ENCODE measurements at regions not wholly inside any gene's neighbourhood (a gene's known extent, or its start where the extent isn't known, plus 50 kb on each side); places are given as distances from the start of the nearest gene placed in this dataset.

- Mint-ChIP-seq H3K27ac (no peak overlapping the region), H3K9me3 (no peaks in the 10 kb centered on the region), H3K27me3 (ENCODE audit: low read depth, poor library complexity) (no peaks in the 10 kb centered on the region), H3K4me3 (no peak overlapping the region), H3K4me1 (peaks cover 7% of the 10 kb centered on the region), H3K36me3 (ENCODE audit: low read depth) (no peaks in the 10 kb centered on the region)
- no peak for TF ChIP-seq CTCF (IDR thresholded peaks at IDR 0.05)
- no peak for DNase-seq
These were observed 1240.8 kb downstream of the SLC16A7 start for GRCh38 chr12:60836651-60837050.

GRCh38 chr12:60842181-60842580 lies 1246.4 kb downstream of the SLC16A7 start:
- H3K9me3 Mint-ChIP-seq: no peaks in the 10 kb centered on the region
- no peaks in the 10 kb centered on the region for H3K36me3 Mint-ChIP-seq (ENCODE audit: low read depth)
- DNase-seq: no peak
- no peak overlapping the region for H3K4me3 Mint-ChIP-seq
- no peaks in the 10 kb centered on the region for H3K27me3 Mint-ChIP-seq (ENCODE audit: low read depth, poor library complexity)
- no peaks in the 10 kb centered on the region for H3K4me1 Mint-ChIP-seq
- no peak for TF ChIP-seq CTCF (IDR thresholded peaks at IDR 0.05)
- H3K27ac Mint-ChIP-seq: no peak overlapping the region

- H3K36me3 Mint-ChIP-seq (ENCODE audit: low read depth): no peaks in the 10 kb centered on the region
- TF ChIP-seq CTCF (IDR thresholded peaks at IDR 0.05): no peak
- no peak overlapping the region for H3K4me3 Mint-ChIP-seq
- H3K27ac Mint-ChIP-seq: no peak overlapping the region
- no peaks in the 10 kb centered on the region for H3K27me3 Mint-ChIP-seq (ENCODE audit: low read depth, poor library complexity)
- no peaks in the 10 kb centered on the region for H3K9me3 Mint-ChIP-seq
- no peak for DNase-seq
- no peaks in the 10 kb centered on the region for H3K4me1 Mint-ChIP-seq
These were observed 1248.3 kb downstream of the SLC16A7 start for GRCh38 chr12:60844101-60844500.

- Mint-ChIP-seq H3K27me3 (ENCODE audit: low read depth, poor library complexity) (no peaks in the 10 kb centered on the region), H3K27ac (no peak overlapping the region), H3K4me3 (no peak overlapping the region), H3K9me3 (no peaks in the 10 kb centered on the region), H3K4me1 (no peaks in the 10 kb centered on the region), H3K36me3 (ENCODE audit: low read depth) (no peaks in the 10 kb centered on the region)
- no peak for TF ChIP-seq CTCF (IDR thresholded peaks at IDR 0.05)
- no peak for DNase-seq
These were observed 1249.0 kb downstream of the SLC16A7 start for GRCh38 chr12:60844875-60845274.

GRCh38 chr12:60845696-60846095 lies 1249.9 kb downstream of the SLC16A7 start:
- Mint-ChIP-seq H3K36me3 (ENCODE audit: low read depth) (no peaks in the 10 kb centered on the region), H3K4me3 (no peak overlapping the region), H3K4me1 (no peaks in the 10 kb centered on the region), H3K27me3 (ENCODE audit: low read depth, poor library complexity) (no peaks in the 10 kb centered on the region), H3K9me3 (no peaks in the 10 kb centered on the region), H3K27ac (no peak overlapping the region)
- no peak for DNase-seq
- no peak for TF ChIP-seq CTCF (IDR thresholded peaks at IDR 0.05)

GRCh38 chr12:60847281-60847680 lies 1251.5 kb downstream of the SLC16A7 start:
- Mint-ChIP-seq H3K4me3 (no peak overlapping the region), H3K27me3 (ENCODE audit: low read depth, poor library complexity) (no peaks in the 10 kb centered on the region), H3K9me3 (no peaks in the 10 kb centered on the region), H3K27ac (no peak overlapping the region), H3K36me3 (ENCODE audit: low read depth) (no peaks in the 10 kb centered on the region), H3K4me1 (no peaks in the 10 kb centered on the region)
- no peak for TF ChIP-seq CTCF (IDR thresholded peaks at IDR 0.05)
- no peak for DNase-seq

All from nephron progenitor cell (in vitro differentiated cells).